Adrenal gland (tissue), 5 donors: ENCODE measurements at regions not wholly inside any gene's neighbourhood (a gene's known extent, or its start where the extent isn't known, plus 50 kb on each side); places are given as distances from the start of the nearest gene placed in this dataset.

Experiments
- CTCF ChIP-seq, 6 experiments: fragments of 450-650 bp in 4 of 6; fragments of 200-600 bp in 2 of 6; sonication (generic) in 1 of 6; IDR thresholded peaks; 1 replicate in 5 of 6; 2 replicates in 1 of 6; pipeline versions ENCODE4 v1.5.1 to v1.8.0; 2016 to 2021; ENCODE audit warnings: antibody characterized with exemption in 6 of 6, mild to moderate bottlenecking in 2 of 6, moderate library complexity in 1 of 6
- POLR2A ChIP-seq, 2 donors: fragments of 450-650 bp; IDR thresholded peaks; one replicate each; pipeline ENCODE4 v1.6.1; 2017; ENCODE audit warnings: antibody characterized with exemption in 2 of 2, mild to moderate bottlenecking in 2 of 2, moderate library complexity in 1 of 2
- donor health status: DM: no; HTN: no; CAD: no.

- TF ChIP-seq CTCF (IDR thresholded peaks at IDR 0.05) = no peak
- TF ChIP-seq POLR2A (IDR thresholded peaks at IDR 0.05) = no peak
These were observed 173.6 kb upstream of the LNX1 start for GRCh38 chr4:53764761-53765490.
